GM21515 (cell line): ENCODE measurements at regions not wholly inside any gene's neighbourhood (a gene's known extent, or its start where the extent isn't known, plus 50 kb on each side); places are given as distances from the start of the nearest gene placed in this dataset.
"Not testable (repeated sequence)": the region's sequence is repeated elsewhere in the genome, so short reads cannot be mapped to it uniquely, and the experiment has no call there.

Source experiments
- ATAC-seq: cut with Tn5 transposase; IDR thresholded peaks from one replicate; pipeline ENCODE4 v1.9.1; 2021; ENCODE audit not compliant: unreplicated experiment

DNA sequence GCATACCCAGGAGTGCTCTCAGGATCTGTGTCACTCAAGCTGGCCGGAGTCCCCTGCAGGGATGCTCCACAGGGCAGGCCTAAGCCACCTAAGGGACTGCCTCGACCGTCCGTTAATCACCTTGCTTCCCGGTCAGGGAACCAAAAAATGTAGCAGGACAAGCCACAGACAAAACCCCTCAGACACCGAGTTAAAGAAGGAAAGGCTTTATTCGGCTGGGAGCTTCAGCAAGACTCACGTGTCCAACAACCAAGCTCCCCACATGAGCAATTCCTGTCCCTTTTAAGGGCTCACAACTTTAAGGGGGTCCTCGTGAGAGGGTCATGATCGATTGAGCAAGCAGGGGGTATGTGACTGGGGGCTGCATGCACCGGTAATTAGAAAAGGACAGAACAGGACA lies 72.1 kb upstream of the GMDS start:
- not testable (repeated sequence) for ATAC-seq

DNA sequence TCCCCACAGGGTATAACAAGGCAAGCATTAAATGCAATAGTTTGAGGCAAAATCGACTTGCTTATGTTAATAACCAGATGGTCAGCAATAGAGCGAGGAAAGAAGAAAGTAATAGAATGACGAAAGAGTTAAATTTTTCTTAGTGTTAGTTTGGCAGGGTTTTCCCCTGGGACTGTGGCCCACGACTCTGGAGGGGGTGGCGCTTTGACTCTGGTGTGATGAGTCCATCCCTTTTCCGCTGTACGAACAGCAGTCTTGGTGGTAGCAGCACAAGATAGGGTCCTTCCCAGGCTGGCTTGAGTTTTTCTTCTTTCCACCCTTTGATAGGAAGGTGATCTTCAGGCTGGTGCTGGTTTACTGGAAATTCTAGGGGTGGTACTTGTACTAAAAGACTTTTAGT lies 69.2 kb upstream of the GMDS start:
- ATAC-seq = no peak

GRCh38 chr6:2310042-2310441 lies 64.6 kb upstream of the GMDS start:
- ATAC-seq = no peak

DNA sequence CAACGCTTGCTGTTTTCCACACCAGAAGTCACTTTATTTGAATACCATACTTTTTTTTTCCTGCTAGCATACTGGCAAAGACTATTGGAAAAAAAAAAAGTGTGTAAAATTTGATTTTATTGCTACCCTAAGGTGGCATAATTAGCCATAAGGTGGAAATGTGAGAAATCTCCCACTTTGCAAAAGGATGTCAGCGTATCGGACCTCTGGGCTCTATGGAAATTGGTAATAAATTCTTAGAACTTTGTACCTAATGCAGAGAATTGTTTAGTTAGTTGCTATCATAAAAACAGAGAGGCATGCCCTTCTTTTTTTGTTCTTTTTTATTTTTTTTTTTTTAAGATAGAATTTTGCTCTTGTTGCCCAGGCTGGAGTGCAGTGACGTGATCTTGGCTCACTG lies 63.7 kb upstream of the GMDS start:
- no peak for ATAC-seq

DNA sequence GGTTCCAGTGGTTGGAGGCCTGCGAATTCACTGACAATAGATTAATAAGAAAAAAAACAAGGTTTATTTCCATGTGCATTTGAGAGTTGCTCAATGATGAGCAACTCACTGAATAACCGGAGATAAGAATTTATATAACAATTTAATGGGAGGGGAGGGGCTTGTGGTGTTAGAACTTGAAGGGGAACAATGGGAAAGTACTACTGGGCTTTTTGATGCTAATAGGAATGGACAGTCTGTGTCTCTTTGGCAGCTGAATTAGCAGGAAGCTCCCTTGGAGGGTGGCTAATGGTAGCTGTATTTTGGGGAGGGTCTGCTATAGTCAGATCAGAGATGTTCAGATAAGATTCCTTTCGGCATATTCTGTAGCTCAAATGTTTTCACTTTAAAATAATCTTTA lies 62.4 kb upstream of the GMDS start:
- no peak for ATAC-seq

- ATAC-seq = no peak
Measured at GRCh38 chr6:2305951-2306350, 60.5 kb upstream of the GMDS start.

DNA sequence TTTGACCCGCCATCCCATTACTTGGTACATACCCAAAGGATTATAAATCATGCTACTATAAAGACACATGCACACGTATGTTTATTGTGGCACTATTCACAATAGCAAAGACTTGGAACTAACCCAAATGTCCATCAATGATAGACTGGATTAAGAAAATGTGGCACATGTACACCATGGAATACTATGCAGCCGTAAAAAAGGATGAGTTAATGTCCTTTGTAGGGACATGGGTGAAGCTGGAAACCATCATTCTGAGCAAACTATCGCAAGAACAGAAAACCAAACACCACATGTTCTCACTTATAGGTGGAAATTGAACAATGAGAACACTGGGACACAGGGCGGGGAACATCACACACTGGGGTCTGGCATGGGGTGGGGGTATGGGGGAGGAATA lies 57.1 kb upstream of the GMDS start:
- not testable (repeated sequence) for ATAC-seq

GRCh38 chr6:2296781-2297180 lies 51.4 kb upstream of the GMDS start:
- no peak for ATAC-seq
